ENCODE measurements at regions not wholly inside any gene's neighbourhood (a gene's known extent, or its start where the extent isn't known, plus 50 kb on each side); places are given as distances from the start of the nearest gene placed in this dataset.

DNA sequence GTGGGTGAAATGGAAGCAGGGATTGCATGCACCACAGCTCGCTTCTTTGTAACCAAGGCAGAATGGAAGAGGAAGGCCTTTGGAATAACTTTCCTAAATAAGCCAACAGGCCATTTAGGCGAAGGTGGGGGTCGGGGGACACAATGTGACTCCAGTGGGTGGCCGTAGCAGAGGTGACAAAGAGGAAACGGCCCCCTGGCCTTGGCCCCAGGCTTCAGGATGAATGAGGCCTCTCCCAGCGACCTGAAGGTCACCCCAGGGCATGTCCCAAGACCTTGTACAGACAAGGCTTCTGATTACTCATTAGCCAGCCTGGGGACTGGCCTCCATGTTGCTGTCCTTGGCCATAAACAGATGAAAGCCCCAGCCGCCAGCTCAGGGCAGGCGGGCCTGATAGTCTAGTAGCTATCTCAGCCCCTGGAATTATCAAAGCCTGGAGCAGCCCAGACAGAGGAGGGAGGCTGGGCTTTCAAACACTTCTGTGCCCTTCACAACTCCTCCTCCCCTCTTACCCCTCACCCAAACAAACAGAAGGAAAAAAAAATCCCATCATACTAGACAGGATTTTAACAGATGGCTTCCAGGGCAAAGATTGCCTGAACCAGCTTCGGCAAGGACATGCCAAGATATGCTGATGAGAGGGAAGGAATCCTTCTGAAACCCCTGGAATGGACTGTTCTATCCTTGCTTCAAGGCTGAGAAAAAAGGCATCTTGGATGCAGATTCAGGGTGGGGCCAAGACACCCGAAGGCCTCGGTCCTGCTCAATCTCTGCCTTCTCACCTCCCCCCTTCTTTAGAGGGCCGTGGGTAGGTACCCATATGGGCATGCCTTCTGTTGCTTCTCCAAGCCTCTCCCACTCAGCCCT lies 142.3 kb upstream of the PARP11 start:
- no peak for DNase-seq

DNA sequence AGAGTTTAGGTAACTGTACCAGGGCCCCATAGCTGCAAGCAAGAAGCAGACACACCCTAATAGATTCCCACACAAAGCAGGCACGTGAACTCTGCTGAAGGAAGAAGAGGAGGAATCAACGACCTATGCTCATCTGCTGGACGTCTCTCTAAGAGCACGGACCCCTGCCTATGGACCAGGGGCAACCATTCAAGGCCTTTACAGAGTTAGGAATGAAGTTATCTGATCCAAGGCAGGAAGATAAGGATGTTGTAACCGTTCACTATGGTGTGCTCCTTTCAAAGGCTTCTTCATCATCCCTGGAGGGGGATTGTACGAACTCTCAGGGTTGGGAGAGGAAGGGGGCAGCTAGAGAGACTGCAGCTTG lies 141.6 kb upstream of the PARP11 start:
- DNase-seq, result no peak

- DNase-seq, result no peak
These were observed 141.2 kb upstream of the PARP11 start for GRCh38 chr12:4014444-4014843.

GRCh38 chr12:4012977-4013968 lies 140.1 kb upstream of the PARP11 start:
- no peak for DNase-seq

DNA sequence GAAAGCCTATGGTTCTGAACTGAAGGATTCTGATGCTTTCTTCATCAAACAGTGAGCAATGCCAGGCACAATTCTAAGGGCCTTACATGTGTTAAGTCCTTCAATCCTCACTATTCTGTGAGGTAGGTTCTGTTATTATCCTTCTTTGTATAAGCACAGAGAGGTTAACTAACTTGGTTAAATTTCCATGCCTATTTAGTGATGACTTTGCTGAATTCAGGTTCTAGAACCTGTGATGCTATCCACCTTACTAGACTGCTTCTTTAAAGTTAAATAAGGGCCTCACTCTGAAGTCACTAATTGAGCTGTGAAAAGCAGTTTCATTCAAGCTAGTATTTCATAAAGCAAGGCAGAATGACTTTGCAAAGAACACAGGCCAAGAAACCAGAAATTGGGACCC lies 138.9 kb upstream of the PARP11 start:
- DNase-seq, result no peak

GRCh38 chr12:4011597-4011996 lies 138.4 kb upstream of the PARP11 start:
- no peak for DNase-seq

DNA sequence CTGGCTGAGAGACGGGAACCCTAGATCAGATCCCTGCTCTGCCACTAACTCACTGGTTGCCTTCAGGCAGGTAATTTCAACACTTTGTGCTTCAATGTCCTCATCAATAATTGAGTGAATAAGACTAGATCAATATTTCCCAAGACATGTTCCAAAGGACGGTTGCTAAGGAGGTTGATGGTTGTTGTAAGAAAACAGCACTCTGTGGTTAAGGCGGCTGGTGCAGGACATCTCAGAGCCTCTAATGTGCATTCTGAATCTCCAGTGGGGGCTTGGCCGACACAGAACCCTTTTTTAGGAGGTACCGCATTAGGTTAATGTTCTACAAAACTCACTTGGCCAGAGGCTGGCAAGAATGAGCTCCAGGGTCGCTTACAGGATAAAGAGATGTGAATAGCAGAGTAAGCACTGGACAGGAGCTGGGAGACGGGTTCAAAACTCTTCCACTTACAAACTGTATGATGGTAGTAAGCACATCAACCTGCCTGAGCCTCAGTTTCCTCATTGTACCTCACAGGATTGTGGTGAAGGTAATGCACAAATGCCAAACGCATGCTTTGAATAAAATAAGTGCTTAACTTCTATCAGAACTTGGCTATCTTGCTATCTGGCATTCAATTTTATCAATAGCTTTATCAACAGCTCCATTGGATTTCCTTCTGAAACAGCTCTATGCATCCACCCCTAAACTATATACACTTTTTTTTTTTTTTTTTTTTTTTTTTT lies 136.9 kb upstream of the PARP11 start:
- DNase-seq, result no peak

GRCh38 chr12:4006743-4007142 lies 133.5 kb upstream of the PARP11 start:
- DNase-seq, result no peak

- no peak for DNase-seq
These were observed 132.7 kb upstream of the PARP11 start for GRCh38 chr12:4005851-4006430.

DNA sequence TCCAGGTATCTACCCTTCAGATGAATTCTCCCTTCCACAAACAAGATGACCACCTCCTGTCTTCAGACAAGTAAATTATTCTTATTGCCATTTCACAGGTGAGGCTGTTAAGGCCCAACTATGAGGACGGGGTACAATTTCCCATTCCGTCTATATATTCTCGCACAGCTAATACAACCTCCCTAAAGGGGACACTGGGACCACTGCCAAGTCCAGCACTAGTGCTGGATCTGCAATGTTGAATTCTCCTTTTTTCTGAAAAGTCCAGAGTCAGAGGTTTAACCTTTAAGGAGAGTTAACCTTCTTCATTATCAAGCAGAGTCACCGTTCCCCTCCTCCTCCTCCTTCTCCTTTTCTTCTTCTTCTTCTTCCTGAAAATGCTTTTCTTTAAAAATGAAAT lies 130.4 kb upstream of the PARP11 start:
- DNase-seq, result no peak

DNA sequence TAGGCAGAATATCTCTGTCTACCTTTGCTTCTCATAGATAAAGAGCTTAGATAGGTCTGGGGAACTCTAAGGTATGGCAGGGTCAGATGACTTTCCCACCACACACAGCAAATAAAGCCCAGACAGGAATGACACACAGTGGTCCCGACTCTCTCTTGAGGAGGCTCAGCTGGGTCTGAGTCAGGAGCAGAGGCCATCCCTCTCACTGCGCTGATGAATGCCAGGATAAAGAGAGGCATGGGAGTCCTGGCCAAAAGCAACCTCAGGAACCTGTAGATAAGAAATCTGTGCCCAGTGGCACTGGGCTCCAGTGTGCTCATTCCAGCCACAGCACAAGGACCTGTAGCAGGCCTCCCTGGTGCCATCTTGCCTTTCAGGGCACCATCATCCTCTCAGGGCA lies 129.4 kb upstream of the PARP11 start:
- no peak for DNase-seq

DNA sequence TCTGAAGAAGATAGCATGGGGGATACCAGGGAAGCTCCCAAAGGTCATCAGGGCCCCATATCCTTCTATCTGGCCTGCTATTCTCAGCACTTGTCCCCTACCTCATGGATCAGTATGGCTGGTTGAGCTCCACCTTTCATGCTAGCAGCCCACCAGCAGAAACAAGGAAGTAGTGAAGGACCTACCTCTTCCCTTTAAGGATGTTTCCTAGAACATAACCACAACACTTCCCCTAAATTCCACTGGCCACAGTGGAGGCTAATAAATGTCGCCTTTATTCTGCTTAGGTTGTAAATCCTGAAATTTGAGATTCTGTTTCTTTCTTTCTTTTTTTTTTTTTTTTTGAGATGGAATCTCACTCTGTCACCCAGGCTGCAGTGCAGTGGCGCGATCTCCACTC lies 128.6 kb upstream of the PARP11 start:
- peak; percentile 56 to 69 for DNase-seq

- no peak for DNase-seq
These were observed 127.8 kb upstream of the PARP11 start for GRCh38 chr12:4001031-4001430.

GRCh38 chr12:3999904-4000303 lies 126.7 kb upstream of the PARP11 start:
- DNase-seq, result no peak

- no peak for DNase-seq
These were observed 126.0 kb upstream of the PARP11 start for GRCh38 chr12:3998968-3999792.

DNA sequence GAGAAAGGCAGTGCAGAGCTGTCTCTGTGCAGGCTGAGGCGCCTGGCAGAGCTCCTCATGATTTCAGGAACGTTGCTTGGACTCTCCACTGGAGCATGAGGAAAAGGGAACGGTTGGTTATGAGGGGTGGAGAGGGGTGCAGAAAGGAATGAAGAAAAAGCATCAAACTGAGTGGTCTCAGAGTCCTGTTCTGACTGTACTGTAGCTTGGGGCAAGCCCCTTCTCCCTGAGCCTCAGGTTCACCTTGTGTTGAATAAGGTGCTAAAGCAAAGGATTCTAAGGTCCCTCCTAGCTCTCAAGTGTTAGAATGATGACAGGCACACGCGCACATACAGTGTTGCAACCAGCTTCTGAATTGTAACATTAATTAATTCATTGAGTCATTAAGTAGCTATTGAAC lies 125.2 kb upstream of the PARP11 start:
- DNase-seq, result no peak

DNA sequence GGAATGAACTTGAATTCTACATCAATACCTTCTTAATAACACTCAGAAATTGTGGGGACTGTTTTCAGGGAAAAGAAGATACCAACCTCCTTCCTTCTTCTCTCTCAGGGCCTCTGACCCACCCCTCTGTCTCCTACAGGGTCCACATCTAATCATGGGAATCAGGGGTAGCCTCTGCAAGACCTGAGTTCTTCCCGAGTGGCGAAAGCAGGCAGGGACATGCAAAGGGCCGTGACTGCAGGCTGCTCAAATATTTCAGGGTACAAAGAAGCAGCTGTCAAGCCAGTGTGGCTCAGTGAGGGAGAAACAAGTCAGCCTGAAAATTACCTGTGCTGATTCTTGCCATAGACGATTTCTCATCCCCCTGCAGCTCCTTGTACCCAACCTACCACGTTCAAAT lies 123.1 kb upstream of the PARP11 start:
- no peak for DNase-seq

DNA sequence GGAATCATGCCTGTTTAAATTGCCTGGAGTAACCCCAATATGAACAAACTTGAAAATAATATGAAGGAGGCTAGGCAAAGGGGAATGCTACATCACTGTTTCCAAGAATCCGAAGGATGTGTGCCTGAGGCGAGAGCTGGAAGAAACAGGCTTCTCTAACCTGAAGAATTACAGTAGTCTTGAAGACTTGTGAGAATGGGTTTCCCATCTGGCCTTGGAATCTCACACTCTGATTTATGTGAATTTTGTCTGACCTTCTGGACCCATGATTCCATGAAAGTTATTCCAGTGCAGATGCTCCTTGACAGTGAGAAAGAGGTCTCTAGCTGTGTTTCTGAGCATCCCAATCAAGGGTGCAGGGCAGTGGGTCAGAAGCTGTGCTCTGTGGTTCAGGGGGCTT lies 122.1 kb upstream of the PARP11 start:
- DNase-seq, result no peak

DNA sequence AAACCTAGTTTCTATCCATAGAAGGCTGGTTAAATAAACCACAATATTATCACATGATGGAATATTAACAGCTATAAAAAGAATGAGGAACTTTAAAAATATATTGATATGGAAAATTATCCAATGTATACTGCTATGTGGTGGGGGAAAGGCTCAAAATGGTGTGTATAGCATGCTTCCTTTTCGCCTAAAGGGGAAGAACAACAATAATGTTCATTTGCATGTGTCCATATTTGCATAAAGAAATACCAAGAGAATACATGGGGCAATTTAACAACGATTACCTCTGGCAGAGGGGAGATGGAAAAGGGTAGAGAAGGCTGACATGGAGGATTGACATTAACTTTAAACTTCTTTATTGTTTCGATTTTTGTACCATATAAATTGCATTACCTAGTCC lies 121.3 kb upstream of the PARP11 start:
- no peak for DNase-seq

DNA sequence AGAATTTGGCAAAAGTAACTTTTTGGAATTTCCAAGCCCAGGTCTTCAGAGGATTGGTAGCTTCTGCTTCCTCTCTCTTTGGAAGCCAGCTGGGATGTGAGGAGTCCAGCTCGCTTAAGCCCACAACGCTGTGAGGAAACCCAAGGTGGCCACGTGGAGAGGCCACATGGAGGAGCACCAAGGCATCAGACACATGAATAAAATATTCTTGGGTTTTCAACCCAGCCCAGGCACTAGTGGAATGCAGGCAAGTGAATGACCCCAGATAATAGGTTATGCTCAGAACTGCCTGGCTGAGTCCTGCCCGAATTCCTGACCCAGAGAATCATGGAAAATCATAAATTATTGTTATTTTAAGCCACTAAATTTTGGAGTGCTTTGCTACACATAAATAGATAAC lies 119.7 kb upstream of the PARP11 start:
- no peak for DNase-seq

DNA sequence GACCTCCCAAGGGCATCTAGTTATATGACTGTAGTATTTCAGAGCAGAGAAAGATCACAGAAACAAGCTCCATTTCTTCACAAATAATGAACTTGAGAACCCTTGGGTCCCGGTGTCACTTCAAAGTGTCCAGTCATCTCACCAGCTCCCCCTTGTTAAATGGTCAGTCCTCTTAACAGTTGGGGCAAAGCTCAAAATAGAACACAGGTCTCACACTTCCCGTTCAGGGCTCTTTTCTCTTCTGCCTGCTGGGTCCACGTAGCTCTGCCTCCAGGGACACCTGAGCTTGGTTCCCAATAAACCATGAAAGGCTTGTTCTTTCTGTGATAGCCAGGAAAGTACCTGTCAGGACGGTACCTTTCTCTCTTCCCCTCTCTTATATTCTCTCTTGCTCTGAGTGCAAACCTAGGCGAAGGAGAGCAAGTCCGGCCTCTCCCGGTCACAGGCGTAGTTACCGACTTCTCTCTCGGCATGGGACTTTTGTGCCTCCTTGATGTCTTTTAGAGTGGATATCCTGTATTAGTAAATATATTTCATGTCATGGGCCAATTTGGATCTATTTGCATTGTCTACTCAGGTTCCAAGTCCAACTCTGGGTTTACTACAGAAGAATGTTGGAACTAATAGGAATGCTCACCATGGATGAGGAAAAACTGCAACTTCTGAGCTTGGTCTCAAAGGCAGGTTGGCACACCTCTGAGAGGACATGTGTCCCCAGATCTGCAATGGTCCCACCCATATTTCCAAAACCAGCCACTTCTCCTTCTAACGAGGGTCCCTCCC lies 118.8 kb upstream of the PARP11 start:
- no peak for DNase-seq
